Neural progenitor cell (in vitro differentiated cells): ENCODE measurements at regions not wholly inside any gene's neighbourhood (a gene's known extent, or its start where the extent isn't known, plus 50 kb on each side); places are given as distances from the start of the nearest gene placed in this dataset.

Source experiments
- EZH2phosphoT487 ChIP-seq: fragments of 200-600 bp; sonication (generic); IDR thresholded peaks from 2 replicates; pipeline ENCODE4 v1.6.1; 2017; ENCODE audit warnings: antibody characterized with exemption
- TF ChIP-seq, protein P1 (sequence below): fragments of 200-600 bp; sonication (generic); IDR thresholded peaks from 2 replicates; pipeline ENCODE4 v1.5.1; 2017; ENCODE audit warnings: antibody characterized with exemption, mild to moderate bottlenecking

- TF ChIP-seq, protein P1, sequence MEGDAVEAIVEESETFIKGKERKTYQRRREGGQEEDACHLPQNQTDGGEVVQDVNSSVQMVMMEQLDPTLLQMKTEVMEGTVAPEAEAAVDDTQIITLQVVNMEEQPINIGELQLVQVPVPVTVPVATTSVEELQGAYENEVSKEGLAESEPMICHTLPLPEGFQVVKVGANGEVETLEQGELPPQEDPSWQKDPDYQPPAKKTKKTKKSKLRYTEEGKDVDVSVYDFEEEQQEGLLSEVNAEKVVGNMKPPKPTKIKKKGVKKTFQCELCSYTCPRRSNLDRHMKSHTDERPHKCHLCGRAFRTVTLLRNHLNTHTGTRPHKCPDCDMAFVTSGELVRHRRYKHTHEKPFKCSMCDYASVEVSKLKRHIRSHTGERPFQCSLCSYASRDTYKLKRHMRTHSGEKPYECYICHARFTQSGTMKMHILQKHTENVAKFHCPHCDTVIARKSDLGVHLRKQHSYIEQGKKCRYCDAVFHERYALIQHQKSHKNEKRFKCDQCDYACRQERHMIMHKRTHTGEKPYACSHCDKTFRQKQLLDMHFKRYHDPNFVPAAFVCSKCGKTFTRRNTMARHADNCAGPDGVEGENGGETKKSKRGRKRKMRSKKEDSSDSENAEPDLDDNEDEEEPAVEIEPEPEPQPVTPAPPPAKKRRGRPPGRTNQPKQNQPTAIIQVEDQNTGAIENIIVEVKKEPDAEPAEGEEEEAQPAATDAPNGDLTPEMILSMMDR, result no peak
- TF ChIP-seq EZH2phosphoT487, result no peak
Measured at GRCh38 chr9:108058135-108058814, 568.7 kb upstream of the KLF4 start.
